Vagina (tissue), 2 donors: ENCODE measurements at regions not wholly inside any gene's neighbourhood (a gene's known extent, or its start where the extent isn't known, plus 50 kb on each side); places are given as distances from the start of the nearest gene placed in this dataset.

ENCODE experiments used
- CTCF ChIP-seq, 3 experiments: fragments of 450-650 bp in 2 of 3; fragments of 200-600 bp in 1 of 3; sonication (generic) in 1 of 3; IDR thresholded peaks; one replicate each; pipeline ENCODE4 v1.5.1; 2017 to 2019; ENCODE audit warnings: antibody characterized with exemption in 3 of 3, mild to moderate bottlenecking in 2 of 3, moderate library complexity in 2 of 3
- POLR2A ChIP-seq, 2 donors: fragments of 450-650 bp; IDR thresholded peaks; one replicate each; pipeline ENCODE4 v1.6.1; 2017; ENCODE audit warnings: antibody characterized with exemption in 2 of 2, mild to moderate bottlenecking in 2 of 2, moderate library complexity in 2 of 2
- POLR2AphosphoS5 ChIP-seq, 2 donors: sonication (generic); formaldehyde crosslinking; IDR thresholded peaks; one replicate each; pipeline ENCODE4 v1.9.0; 2017; ENCODE audit warnings: antibody characterized with exemption in 2 of 2, mild to moderate bottlenecking in 2 of 2, low read depth in 1 of 2; ENCODE audit not compliant: insufficient read depth in 1 of 2

- no peak for TF ChIP-seq CTCF (IDR thresholded peaks at IDR 0.05)
- no peak for TF ChIP-seq POLR2A (IDR thresholded peaks at IDR 0.05)
- no peak for TF ChIP-seq POLR2AphosphoS5 (IDR thresholded peaks at IDR 0.05; ENCODE audit: insufficient read depth in 1 of 2, low read depth in 1 of 2)
Observed at GRCh38 chr5:159835548-159835947, 80.7 kb upstream of the ADRA1B start.
